K562 (cell line): ENCODE measurements at regions not wholly inside any gene's neighbourhood (a gene's known extent, or its start where the extent isn't known, plus 50 kb on each side); places are given as distances from the start of the nearest gene placed in this dataset.
A peak's percentile ranks its signal among the peaks of the same experiment; 100 is the strongest.

ENCODE experiments used
- ARID2 ChIP-seq: fragments of 450-650 bp; IDR thresholded peaks from 2 replicates; pipeline ENCODE4 v1.6.1; 2017; ENCODE audit warnings: antibody characterized with exemption, mild to moderate bottlenecking
- C11orf30 ChIP-seq: fragments of 450-650 bp; IDR thresholded peaks from 2 replicates; pipeline ENCODE4 v1.6.1; 2016; ENCODE audit warnings: low read depth, mild to moderate bottlenecking
- CBFB ChIP-seq: sonication (generic); formaldehyde crosslinking; IDR thresholded peaks from 2 replicates; pipeline ENCODE4 v1.4.0; 2020; ENCODE audit warnings: mild to moderate bottlenecking, missing genetic modification reagents
- CEBPB ChIP-seq: fragments of 450-650 bp; IDR thresholded peaks from 2 replicates; pipeline ENCODE4 v1.6.1; 2016; ENCODE audit warnings: missing genetic modification characterization, missing compliant biosample characterization
- CXXC5 ChIP-seq: fragments of 250-450 bp; sonication (Bioruptor Pico); IDR thresholded peaks from 2 replicates; pipeline ENCODE4 v1.8.0; 2022; ENCODE audit warnings: inconsistent platforms, mild to moderate bottlenecking, moderate library complexity
- DPF2 ChIP-seq: fragments of 450-650 bp; IDR thresholded peaks from 2 replicates; pipeline ENCODE4 v1.6.1; 2016
- HLTF ChIP-seq: fragments of 450-650 bp; IDR thresholded peaks from 2 replicates; pipeline ENCODE4 v1.6.1; 2016
- KLF13 ChIP-seq: fragments of 450-650 bp; IDR thresholded peaks from 2 replicates; pipeline ENCODE4 v1.6.1; 2016; ENCODE audit warnings: missing genetic modification characterization, low read depth, mild to moderate bottlenecking, missing compliant biosample characterization, moderate library complexity, borderline replicate concordance
- KLF16 ChIP-seq: IDR thresholded peaks from 2 replicates; pipeline ENCODE4 v1.6.1; 2016; ENCODE audit warnings: antibody characterized with exemption
- MAFF ChIP-seq: IDR thresholded peaks from 2 replicates; pipeline ENCODE4 v1.6.1; 2012; ENCODE audit warnings: low read length, improper control_type of control experiment
- MBD2 ChIP-seq: sonication (generic); IDR thresholded peaks from 2 replicates; pipeline ENCODE4 v1.6.1; 2016; ENCODE audit warnings: low read depth, borderline replicate concordance
- NBN ChIP-seq: fragments of 450-650 bp; IDR thresholded peaks from 2 replicates; pipeline ENCODE4 v1.6.1; 2016; ENCODE audit warnings: low read depth, mild to moderate bottlenecking
- NR4A1 ChIP-seq, 2 experiments: fragments of 250-450 bp in 1 of 2; fragments of 450-650 bp in 1 of 2; sonication (Bioruptor Pico) in 1 of 2; IDR thresholded peaks; 2 replicates each; pipeline versions ENCODE4 v1.4.0 to v1.6.1; 2016 to 2020; ENCODE audit warnings: mild to moderate bottlenecking in 2 of 2, missing compliant biosample characterization in 1 of 2, missing genetic modification characterization in 1 of 2, moderate library complexity in 1 of 2
- RFX7 ChIP-seq: fragments of 250-450 bp; sonication (Bioruptor Pico); IDR thresholded peaks from 2 replicates; pipeline ENCODE4 v1.5.1; 2021; ENCODE audit warnings: mild to moderate bottlenecking
- SIRT6 ChIP-seq: IDR thresholded peaks from one replicate; pipeline ENCODE4 v1.6.1; 2012; ENCODE audit warnings: low read depth, mild to moderate bottlenecking, control low read depth, inconsistent platforms, low read length, moderate library complexity
- SMARCE1 ChIP-seq: fragments of 450-650 bp; IDR thresholded peaks from 2 replicates; pipeline ENCODE4 v1.7.1; 2016; ENCODE audit warnings: mild to moderate bottlenecking
- TCFL5 ChIP-seq: fragments of 250-450 bp; sonication (Bioruptor Pico); conservative IDR thresholded peaks from 2 replicates; pipeline ENCODE4 v1.6.1; 2021; ENCODE audit warnings: mild to moderate bottlenecking, moderate library complexity, matching md5 sums
- TRIM28 ChIP-seq: fragments of 450-650 bp; IDR thresholded peaks from 2 replicates; pipeline ENCODE4 v1.6.1; 2017
- ZKSCAN3 ChIP-seq: fragments of 250-450 bp; sonication (Bioruptor Pico); IDR thresholded peaks from 2 replicates; pipeline ENCODE4 v1.4.0; 2020
- ZNF175 ChIP-seq: fragments of 200-800 bp; sonication (Bioruptor generic); IDR thresholded peaks from 2 replicates; pipeline ENCODE4 v1.6.1; 2016; ENCODE audit warnings: low read depth, mild to moderate bottlenecking, missing genetic modification characterization, missing compliant biosample characterization
- TF ChIP-seq, protein P1 (sequence below): sonication (generic); formaldehyde crosslinking; IDR thresholded peaks from 2 replicates; pipeline ENCODE4 v1.8.0; 2023; ENCODE audit warnings: mild to moderate bottlenecking, missing genetic modification reagents
- TF ChIP-seq, protein P2 (sequence below): fragments of 450-650 bp; formaldehyde crosslinking; IDR thresholded peaks from 2 replicates; pipeline ENCODE4 v1.4.0; 2020; ENCODE audit warnings: mild to moderate bottlenecking, moderate library complexity
- TF ChIP-seq, protein P3 (sequence below), 2 experiments: fragments of 450-650 bp in 1 of 2; sonication (generic) in 1 of 2; formaldehyde crosslinking in 1 of 2; IDR thresholded peaks in 1 of 2; conservative IDR thresholded peaks in 1 of 2; 2 replicates each; pipeline versions ENCODE4 v1.6.1 to v1.8.1; 2016 to 2023; ENCODE audit warnings: mild to moderate bottlenecking in 2 of 2, moderate library complexity in 2 of 2, inconsistent platforms in 1 of 2, missing genetic modification reagents in 1 of 2
- TF ChIP-seq, protein P4 (sequence below): IDR thresholded peaks from 3 replicates; pipeline ENCODE4 v1.6.1; 2011; ENCODE audit warnings: borderline replicate concordance, mild to moderate bottlenecking, moderate library complexity; ENCODE audit not compliant: insufficient read length; ENCODE audit errors: extremely low read depth

DNA sequence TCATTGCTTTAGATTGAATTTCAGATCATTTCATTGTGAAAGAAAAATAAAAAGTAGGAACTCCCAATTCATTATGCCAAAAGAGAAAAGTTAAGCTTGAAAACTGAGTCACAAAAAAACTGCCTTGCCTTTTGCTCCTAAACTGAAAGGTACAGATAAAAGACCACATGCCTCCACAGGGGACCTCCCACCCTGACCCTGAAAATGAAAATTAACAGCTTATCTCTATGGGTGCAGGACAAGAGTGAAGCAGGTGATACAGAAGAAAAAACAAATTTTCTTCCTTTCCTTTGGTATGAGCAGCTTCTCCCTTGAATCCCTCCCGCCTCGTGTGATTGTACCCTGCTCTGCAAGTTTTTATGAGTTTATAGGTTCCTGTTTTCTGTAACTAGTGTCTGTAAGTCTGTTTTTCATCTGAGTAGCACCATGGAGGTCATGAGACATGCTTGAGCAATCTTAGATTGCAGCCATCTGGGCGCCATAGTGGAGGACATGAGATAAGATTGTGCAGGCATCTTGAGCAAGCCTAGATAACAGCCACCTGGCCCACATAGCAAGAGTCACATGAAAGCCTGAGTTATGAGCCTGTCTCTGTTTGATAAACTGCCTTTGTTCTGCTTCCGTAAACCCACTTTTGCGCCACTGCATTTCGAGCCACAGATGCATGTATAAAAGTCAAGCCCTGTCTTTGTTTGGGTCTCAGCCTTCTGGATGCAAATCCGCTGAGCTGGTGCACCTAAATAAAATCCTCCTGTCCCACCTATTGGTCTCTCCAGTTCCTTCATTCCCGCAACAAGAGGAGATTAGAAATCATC is 56.2 kb upstream of the DYNC1I2 start (continued):
- TF ChIP-seq TCFL5 (CRISPR knock-in tag) (no peak), KLF16 (peak; percentile 95), RFX7 (no peak), ARID2 (no peak), MBD2 (no peak), MAFF (no peak), CXXC5 (CRISPR knock-in tag) (peak; percentile 84), CEBPB (tag) (peak; percentile 95), HLTF (peak; percentile 99), NR4A1 (CRISPR knock-in tag; IDR thresholded peaks at IDR 0.05) (no peak), NR4A1 (tag; IDR thresholded peaks at IDR 0.05) (peak; percentile 93), ZNF175 (peak; percentile 47; the same call in 1 of the 2 replicates), KLF13 (tag) (no peak), C11orf30 (no peak), NBN (peak; percentile 78; the same call in 1 of the 2 replicates), CBFB (CRISPR knock-in tag) (no peak), ZKSCAN3 (CRISPR knock-in tag) (no peak), SMARCE1 (peak; percentile 86; the same call in 1 of the 2 replicates), TRIM28 (peak; percentile 100), DPF2 (peak; percentile 80), SIRT6 (no peak)
- TF ChIP-seq, protein P1, sequence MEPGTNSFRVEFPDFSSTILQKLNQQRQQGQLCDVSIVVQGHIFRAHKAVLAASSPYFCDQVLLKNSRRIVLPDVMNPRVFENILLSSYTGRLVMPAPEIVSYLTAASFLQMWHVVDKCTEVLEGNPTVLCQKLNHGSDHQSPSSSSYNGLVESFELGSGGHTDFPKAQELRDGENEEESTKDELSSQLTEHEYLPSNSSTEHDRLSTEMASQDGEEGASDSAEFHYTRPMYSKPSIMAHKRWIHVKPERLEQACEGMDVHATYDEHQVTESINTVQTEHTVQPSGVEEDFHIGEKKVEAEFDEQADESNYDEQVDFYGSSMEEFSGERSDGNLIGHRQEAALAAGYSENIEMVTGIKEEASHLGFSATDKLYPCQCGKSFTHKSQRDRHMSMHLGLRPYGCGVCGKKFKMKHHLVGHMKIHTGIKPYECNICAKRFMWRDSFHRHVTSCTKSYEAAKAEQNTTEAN (CRISPR knock-in tag): no peak
- TF ChIP-seq, protein P2, sequence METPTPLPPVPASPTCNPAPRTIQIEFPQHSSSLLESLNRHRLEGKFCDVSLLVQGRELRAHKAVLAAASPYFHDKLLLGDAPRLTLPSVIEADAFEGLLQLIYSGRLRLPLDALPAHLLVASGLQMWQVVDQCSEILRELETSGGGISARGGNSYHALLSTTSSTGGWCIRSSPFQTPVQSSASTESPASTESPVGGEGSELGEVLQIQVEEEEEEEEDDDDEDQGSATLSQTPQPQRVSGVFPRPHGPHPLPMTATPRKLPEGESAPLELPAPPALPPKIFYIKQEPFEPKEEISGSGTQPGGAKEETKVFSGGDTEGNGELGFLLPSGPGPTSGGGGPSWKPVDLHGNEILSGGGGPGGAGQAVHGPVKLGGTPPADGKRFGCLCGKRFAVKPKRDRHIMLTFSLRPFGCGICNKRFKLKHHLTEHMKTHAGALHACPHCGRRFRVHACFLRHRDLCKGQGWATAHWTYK (CRISPR knock-in tag): peak; percentile 92
- TF ChIP-seq, protein P3, sequence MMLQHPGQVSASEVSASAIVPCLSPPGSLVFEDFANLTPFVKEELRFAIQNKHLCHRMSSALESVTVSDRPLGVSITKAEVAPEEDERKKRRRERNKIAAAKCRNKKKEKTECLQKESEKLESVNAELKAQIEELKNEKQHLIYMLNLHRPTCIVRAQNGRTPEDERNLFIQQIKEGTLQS (IDR thresholded peaks at IDR 0.05): 0 out of 2 replicates have a peak, but pooled peaks have one; percentile 22
- TF ChIP-seq, protein P3 (CRISPR knock-in tag; conservative IDR thresholded peaks at IDR 0.05): no peak
- TF ChIP-seq, protein P4, sequence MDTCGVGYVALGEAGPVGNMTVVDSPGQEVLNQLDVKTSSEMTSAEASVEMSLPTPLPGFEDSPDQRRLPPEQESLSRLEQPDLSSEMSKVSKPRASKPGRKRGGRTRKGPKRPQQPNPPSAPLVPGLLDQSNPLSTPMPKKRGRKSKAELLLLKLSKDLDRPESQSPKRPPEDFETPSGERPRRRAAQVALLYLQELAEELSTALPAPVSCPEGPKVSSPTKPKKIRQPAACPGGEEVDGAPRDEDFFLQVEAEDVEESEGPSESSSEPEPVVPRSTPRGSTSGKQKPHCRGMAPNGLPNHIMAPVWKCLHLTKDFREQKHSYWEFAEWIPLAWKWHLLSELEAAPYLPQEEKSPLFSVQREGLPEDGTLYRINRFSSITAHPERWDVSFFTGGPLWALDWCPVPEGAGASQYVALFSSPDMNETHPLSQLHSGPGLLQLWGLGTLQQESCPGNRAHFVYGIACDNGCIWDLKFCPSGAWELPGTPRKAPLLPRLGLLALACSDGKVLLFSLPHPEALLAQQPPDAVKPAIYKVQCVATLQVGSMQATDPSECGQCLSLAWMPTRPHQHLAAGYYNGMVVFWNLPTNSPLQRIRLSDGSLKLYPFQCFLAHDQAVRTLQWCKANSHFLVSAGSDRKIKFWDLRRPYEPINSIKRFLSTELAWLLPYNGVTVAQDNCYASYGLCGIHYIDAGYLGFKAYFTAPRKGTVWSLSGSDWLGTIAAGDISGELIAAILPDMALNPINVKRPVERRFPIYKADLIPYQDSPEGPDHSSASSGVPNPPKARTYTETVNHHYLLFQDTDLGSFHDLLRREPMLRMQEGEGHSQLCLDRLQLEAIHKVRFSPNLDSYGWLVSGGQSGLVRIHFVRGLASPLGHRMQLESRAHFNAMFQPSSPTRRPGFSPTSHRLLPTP: no peak
